NCI-H1436 treated with DMSO at 0.1 percent for 48 hours (cell line): ENCODE measurements at regions not wholly inside any gene's neighbourhood (a gene's known extent, or its start where the extent isn't known, plus 50 kb on each side); places are given as distances from the start of the nearest gene placed in this dataset.
"Not testable (repeated sequence)": the region's sequence is repeated elsewhere in the genome, so short reads cannot be mapped to it uniquely, and the experiment has no call there.

Experiments
- DNase-seq: peaks from one replicate; lab custom pipeline; 2025; lab: John Stamatoyannopoulos, UW

DNA sequence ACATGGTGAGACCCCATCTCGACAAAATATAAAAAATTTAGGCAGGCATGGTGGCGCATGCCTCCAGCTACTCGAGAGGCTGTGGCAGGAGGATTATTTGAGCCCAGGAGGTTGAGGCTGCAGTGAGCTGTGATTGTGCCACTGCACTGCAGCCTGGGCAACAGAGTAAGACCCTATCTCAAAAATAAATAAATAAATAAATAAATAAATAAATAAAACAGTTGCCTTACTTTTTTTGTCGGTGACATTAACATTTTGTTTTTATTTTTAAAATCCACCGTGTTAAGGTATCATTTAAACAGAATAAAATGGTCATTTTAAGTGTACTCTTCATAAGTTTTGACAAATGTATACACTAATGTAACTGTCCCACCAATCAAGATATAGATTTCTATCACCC lies 57.0 kb downstream of the RASL11A start:
- no peak for DNase-seq

GRCh38 chr13:27329210-27329609 lies 58.6 kb downstream of the RASL11A start:
- no peak for DNase-seq

DNA sequence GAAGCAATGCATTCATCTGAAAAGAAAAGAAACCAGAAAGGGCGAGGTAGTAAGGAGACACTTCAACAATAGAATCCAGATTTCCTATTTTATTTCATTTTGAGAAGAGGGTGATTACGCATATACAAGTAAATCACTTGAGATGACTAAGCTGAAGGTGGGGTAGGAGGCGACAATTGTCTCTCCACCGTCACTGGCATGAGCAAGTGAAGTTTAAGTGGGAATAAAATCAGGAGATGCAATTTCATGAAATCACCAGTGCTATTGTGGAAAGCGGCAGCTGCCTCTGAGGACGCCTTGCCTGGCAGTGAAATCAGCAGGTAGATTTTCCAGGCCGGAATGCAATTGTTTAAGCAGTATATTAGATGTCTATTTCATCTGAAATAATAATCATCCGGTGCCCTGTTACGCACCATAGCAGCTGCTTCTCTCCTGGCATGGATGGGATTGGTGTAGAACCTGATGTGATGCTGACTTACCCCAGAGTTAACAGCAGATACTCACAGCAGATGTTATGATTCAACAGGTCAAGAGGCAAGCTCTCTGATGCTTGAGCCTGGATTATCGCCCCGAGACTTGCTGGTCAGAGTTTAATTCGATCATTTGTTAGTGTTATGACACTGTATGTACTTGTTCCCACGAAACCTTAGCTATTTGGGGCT lies 64.3 kb downstream of the RASL11A start:
- DNase-seq, result no peak

- no peak for DNase-seq
Measured at GRCh38 chr13:27336014-27336673, 65.5 kb downstream of the RASL11A start.

DNA sequence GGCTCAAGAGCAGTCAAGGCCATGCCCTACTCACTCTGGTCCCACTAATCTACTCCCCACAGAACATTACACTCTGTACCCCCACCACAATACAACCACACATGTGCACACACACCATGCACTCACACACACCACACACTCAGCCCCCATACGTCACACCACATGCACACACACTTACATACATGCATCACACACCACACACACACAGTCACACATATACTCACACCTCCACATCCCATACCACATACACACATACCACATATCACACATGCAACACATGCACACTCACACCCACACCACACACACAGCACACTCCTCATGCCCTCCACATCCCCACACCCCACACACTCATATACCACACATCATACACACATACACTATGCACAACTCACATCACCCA lies 67.6 kb downstream of the RASL11A start:
- DNase-seq, result no peak

DNA sequence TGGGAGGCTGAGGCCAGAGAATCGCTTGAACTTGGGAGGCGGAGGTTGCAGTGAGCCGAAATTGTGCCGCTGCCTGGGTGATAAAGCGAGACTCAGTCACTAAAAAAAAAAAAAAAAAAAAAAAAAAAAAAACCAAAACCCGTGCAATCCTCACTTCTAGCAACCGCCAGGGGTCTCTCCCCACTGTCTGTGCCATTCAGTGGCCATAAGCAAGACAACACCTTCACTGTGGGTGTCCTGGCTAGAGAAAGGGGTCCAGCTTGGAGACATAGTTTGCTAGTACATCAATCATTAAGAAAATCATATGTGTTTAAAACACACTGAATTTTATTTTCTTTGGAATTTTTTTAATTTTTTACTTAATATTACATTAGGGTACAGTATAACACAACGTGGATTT lies 68.2 kb downstream of the RASL11A start:
- no peak for DNase-seq

- DNase-seq, result no peak
Measured at GRCh38 chr13:27339299-27339698, 68.7 kb downstream of the RASL11A start.

DNA sequence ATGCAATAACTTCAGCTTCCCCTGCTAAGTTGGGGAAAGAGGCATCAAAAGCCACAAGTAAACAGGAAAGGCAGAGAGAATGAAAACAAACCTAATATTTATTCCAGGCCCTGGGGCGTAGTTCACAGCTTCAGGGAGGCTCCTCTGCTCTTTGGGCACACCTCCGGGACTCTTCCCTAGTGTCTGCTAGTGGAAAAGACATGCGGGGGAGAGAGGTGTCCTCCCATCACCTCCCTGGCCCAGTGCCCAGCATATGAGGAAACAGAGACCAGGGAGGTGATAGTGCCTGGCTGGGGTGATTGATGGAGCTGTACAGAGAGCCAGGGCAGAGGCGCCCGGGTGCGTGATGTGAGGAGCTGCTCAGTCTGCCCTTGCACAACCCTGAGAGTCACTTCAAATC lies 71.0 kb downstream of the RASL11A start:
- DNase-seq, result no peak

DNA sequence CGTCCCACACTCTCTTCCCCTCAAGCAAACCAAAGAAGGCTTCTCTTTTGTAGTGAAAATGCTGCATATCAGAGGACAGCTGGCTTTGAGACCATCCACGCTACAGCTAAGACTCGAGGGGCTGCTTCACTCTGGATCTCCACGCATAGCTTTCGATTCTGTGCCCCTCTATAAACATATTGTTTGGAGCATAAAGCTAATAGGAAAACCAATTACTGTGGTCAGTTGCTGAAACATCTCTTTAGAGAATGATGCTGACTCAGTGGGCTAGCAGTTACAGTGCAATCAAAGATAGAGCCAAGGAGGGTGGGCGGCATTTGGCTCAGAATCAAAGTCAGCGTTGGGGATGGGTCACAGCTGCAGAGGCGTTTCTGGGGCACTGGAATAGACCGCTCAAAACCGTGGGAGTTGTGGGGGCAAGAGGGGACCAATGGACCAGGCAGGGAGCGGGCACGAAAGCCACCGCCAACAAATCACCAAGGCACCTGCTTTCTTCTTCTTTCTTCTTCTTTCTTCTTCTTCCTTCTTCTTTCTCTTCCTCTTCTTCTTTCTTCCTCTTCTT lies 76.7 kb downstream of the RASL11A start:
- no peak for DNase-seq

DNA sequence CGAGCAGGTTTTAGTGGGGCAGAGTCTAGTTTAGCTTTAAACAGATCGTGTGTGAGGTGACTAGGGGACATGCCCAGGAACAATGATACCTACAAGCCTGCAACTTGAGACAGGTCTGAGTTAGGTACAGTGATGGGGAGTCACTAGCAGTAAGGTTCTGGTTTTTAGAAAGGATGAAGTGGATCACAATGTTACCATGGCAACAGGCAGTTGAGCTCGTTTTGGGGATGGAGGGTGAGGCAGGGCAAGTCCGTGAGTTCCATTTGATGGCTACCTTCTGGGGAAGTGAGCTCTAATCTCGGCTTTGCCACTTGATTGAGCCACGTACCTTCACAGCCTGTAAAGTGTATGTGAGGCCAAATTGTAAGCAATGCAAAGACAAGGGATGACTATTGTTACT lies 76.0 kb upstream of the GTF3A start:
- no peak for DNase-seq

- DNase-seq, result no peak
Measured at GRCh38 chr13:27349458-27349857, 75.0 kb upstream of the GTF3A start.

DNA sequence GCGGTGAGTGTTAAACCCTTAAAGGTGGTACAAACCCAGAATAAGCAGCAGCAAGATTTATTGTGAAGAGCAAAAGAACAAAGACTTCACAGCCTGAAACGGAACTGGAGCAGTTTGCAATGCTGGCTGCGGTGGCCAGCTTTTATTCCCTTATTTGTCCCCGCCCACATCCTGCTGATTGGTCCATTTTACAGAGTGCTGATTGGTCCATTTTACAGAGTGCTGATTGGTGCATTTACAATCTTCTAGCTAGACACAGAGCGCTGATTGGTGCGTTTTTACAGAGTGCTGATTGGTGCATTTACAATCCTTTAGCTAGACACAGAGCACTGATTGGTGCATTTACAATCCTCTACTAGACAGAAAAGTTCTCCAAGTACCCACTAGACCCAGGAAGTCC lies 73.6 kb upstream of the GTF3A start:
- not testable (repeated sequence) for DNase-seq

GRCh38 chr13:27352698-27353097 lies 71.7 kb upstream of the GTF3A start:
- no peak for DNase-seq

- no peak for DNase-seq
Measured at GRCh38 chr13:27353166-27353583, 71.2 kb upstream of the GTF3A start.

GRCh38 chr13:27353708-27354107 lies 70.7 kb upstream of the GTF3A start:
- DNase-seq, result no peak

DNA sequence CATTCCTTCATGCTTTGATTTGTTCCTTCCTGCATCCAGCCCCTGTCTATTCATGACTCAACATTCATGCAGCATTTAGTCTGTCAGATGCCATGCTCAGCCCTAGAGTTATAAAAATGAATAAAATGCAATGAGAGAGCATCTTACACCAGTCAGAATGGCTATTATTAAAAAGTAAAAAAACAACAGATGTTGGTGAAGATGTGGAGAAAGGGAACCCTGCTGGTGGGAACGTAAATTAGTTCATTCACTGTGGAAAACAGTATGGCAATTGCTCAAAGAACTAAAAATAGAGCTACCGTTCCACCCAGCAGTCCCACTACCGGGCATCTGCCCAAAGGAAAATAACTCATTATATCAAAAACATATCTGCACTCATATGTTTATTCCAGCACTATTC lies 70.0 kb upstream of the GTF3A start:
- DNase-seq, result no peak

DNA sequence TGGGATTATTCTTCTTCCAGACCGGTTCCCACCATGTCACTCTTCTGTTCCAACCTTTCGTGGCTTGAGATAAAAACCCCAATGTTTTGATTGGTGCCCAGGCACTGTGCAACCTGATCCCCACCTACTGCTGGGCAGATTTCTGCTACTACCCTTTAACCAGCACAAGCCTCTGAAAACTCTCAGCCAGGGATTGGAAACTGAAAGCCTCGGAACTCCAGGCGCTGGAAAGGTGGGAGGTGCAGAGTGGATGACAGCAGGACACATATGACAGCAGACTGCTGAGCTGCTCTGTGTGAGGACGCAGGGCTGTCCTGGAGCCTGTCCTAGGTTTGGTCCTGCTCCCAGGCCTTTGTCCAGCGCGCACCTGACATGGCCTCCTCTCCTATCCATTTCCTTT lies 68.5 kb upstream of the GTF3A start:
- DNase-seq, result no peak

- DNase-seq, result no peak
Measured at GRCh38 chr13:27358420-27358819, 66.0 kb upstream of the GTF3A start.

- no peak for DNase-seq
Measured at GRCh38 chr13:27359199-27359821, 65.1 kb upstream of the GTF3A start.

- no peak for DNase-seq
Measured at GRCh38 chr13:27360562-27360961, 63.9 kb upstream of the GTF3A start.

GRCh38 chr13:27362064-27362751 lies 62.2 kb upstream of the GTF3A start:
- DNase-seq, result no peak

- not testable (repeated sequence) for DNase-seq
Measured at GRCh38 chr13:27363637-27364036, 60.8 kb upstream of the GTF3A start.

- DNase-seq, result no peak
Measured at GRCh38 chr13:27367570-27367969, 56.8 kb upstream of the GTF3A start.
